Esophagus muscularis mucosa (tissue), 4 donors: ENCODE measurements at regions not wholly inside any gene's neighbourhood (a gene's known extent, or its start where the extent isn't known, plus 50 kb on each side); places are given as distances from the start of the nearest gene placed in this dataset.

Experiments
- DNase-seq: peaks from one replicate; pipeline ENCODE4 v3.0.0-alpha.2; 2017; ENCODE audit errors: extremely low spot score
- H3K27ac ChIP-seq, 4 donors: fragments of 200-600 bp; sonication (generic); replicated peaks in 1 of 4; 1 replicate in 3 of 4; 2 replicates in 1 of 4; pipeline ENCODE4 v1.5.1; 2016 to 2019; ENCODE audit warnings: mild to moderate bottlenecking in 1 of 4
- H3K27me3 ChIP-seq, 4 donors: fragments of 200-600 bp; sonication (generic); one replicate each; pipeline versions ENCODE4 v1.5.1 to v1.6.0; 2016 to 2019
- H3K36me3 ChIP-seq, 4 donors: fragments of 200-600 bp; sonication (generic); one replicate each; pipeline ENCODE4 v1.5.1; 2016 to 2019
- H3K4me1 ChIP-seq, 4 donors: fragments of 200-600 bp; sonication (generic); one replicate each; pipeline ENCODE4 v1.5.1; 2016 to 2019
- H3K4me3 ChIP-seq, 4 donors: fragments of 200-600 bp; sonication (generic); 1 replicate in 2 of 4; 2 replicates in 2 of 4; pipeline ENCODE4 v1.5.1; 2016 to 2019; ENCODE audit warnings: mild to moderate bottlenecking in 4 of 4, moderate library complexity in 1 of 4
- H3K9me3 ChIP-seq, 4 donors: fragments of 200-600 bp; sonication (generic); 1 replicate in 3 of 4; 2 replicates in 1 of 4; pipeline ENCODE4 v1.5.1; 2016 to 2019
- CTCF ChIP-seq, 3 experiments: fragments of 200-600 bp in 2 of 3; fragments of 450-650 bp in 1 of 3; sonication (generic) in 2 of 3; IDR thresholded peaks; one replicate each; pipeline ENCODE4 v1.5.1; 2017 to 2019; ENCODE audit warnings: antibody characterized with exemption in 3 of 3, mild to moderate bottlenecking in 2 of 3, moderate library complexity in 1 of 3
- EP300 ChIP-seq: sonication (generic); formaldehyde crosslinking; IDR thresholded peaks from one replicate; pipeline ENCODE4 v1.6.1; 2017; ENCODE audit warnings: antibody characterized with exemption
- POLR2A ChIP-seq: fragments of 450-650 bp; IDR thresholded peaks from one replicate; pipeline ENCODE4 v1.6.1; 2017; ENCODE audit warnings: antibody characterized with exemption, moderate library complexity, mild to moderate bottlenecking, low read depth
- POLR2AphosphoS5 ChIP-seq, 2 donors: sonication (generic); formaldehyde crosslinking; IDR thresholded peaks; one replicate each; pipeline ENCODE4 v1.6.1; 2017; ENCODE audit warnings: antibody characterized with exemption in 2 of 2
- WGBS: methylation state at CpG from one replicate; pipeline ENCODE4 v1.1.5; 2018; 5-methylcytosine and 5-hydroxymethylcytosine counted together
- intact Hi-C: fragments of 100-400 bp; cut with DNase I; formaldehyde crosslinking; loops from one replicate; pipeline ENCODE4 v1.15.1; 2023

- WGBS = 75% methylated on average over 4 of the region's 4 CpGs
- Histone ChIP-seq H3K36me3 (no peaks in the 10 kb centered on the region), H3K9me3 (no peaks in the 10 kb centered on the region), H3K4me1 (no peaks in the 10 kb centered on the region), H3K27ac (no peak overlapping the region), H3K4me3 (no peak overlapping the region), H3K27me3 (no peaks in the 10 kb centered on the region)
- intact Hi-C loops = no loop called here
- no peak for DNase-seq
- TF ChIP-seq CTCF (IDR thresholded peaks at IDR 0.05) (no peak), POLR2AphosphoS5 (IDR thresholded peaks at IDR 0.05) (no peak), EP300 (no peak), POLR2A (no peak)
Measured at GRCh38 chr14:61928701-61929100, 166.5 kb downstream of the SNAPC1 start.

- H3K27me3 ChIP-seq = no peaks in the 10 kb centered on the region
- no peaks in the 10 kb centered on the region for H3K36me3 ChIP-seq
- DNase-seq = no peak
- H3K27ac ChIP-seq = no peak overlapping the region
- TF ChIP-seq POLR2AphosphoS5 (IDR thresholded peaks at IDR 0.05) = no peak
- no peak for TF ChIP-seq POLR2A
- no peak for TF ChIP-seq CTCF (IDR thresholded peaks at IDR 0.05)
- no peak for TF ChIP-seq EP300
- WGBS = 62% methylated on average over 2 of the region's 2 CpGs
- no peaks in the 10 kb centered on the region for H3K4me1 ChIP-seq
- H3K9me3 ChIP-seq = no peaks in the 10 kb centered on the region
- no peak overlapping the region for H3K4me3 ChIP-seq
- intact Hi-C loops = no loop called here
Measured at GRCh38 chr14:61929651-61930050, 167.4 kb downstream of the SNAPC1 start.

GRCh38 chr14:61930101-61930857 lies 168.1 kb downstream of the SNAPC1 start:
- TF ChIP-seq POLR2A (no peak), CTCF (IDR thresholded peaks at IDR 0.05) (no peak), POLR2AphosphoS5 (IDR thresholded peaks at IDR 0.05) (no peak), EP300 (no peak)
- H3K4me1 ChIP-seq = no peaks in the 10 kb centered on the region
- H3K9me3 ChIP-seq = no peaks in the 10 kb centered on the region
- intact Hi-C loops = no loop called here
- H3K27ac ChIP-seq = no peak overlapping the region
- H3K36me3 ChIP-seq = no peaks in the 10 kb centered on the region
- DNase-seq = no peak
- H3K27me3 ChIP-seq = no peaks in the 10 kb centered on the region
- H3K4me3 ChIP-seq = no peak overlapping the region
- WGBS = 87% methylated on average over 6 of the region's 6 CpGs

GRCh38 chr14:61932974-61933373 lies 170.8 kb downstream of the SNAPC1 start:
- intact Hi-C loops = no loop called here

More at GRCh38 chr14:61932974-61933373, 170.8 kb downstream of the SNAPC1 start:
- no peak for TF ChIP-seq CTCF (IDR thresholded peaks at IDR 0.05)
- no peak for TF ChIP-seq POLR2A
- TF ChIP-seq EP300 = no peak
- no peak for TF ChIP-seq POLR2AphosphoS5 (IDR thresholded peaks at IDR 0.05)
- no peak for DNase-seq
- no peak overlapping the region for H3K27ac ChIP-seq
- H3K9me3 ChIP-seq = no peaks in the 10 kb centered on the region
- no peaks in the 10 kb centered on the region for H3K4me1 ChIP-seq
- WGBS = 63% methylated on average over 4 of the region's 4 CpGs
- no peak overlapping the region for H3K4me3 ChIP-seq
- H3K27me3 ChIP-seq = no peaks in the 10 kb centered on the region
- H3K36me3 ChIP-seq = no peaks in the 10 kb centered on the region
